Osteoblast (primary cell): ENCODE measurements at regions not wholly inside any gene's neighbourhood (a gene's known extent, or its start where the extent isn't known, plus 50 kb on each side); places are given as distances from the start of the nearest gene placed in this dataset.
A peak's percentile ranks its signal among the peaks of the same experiment; 100 is the strongest.

ENCODE experiments used
- DNase-seq: peaks from one replicate; pipeline ENCODE4 v3.0.0; 2011; ENCODE audit warnings: low spot score, mixed read lengths; ENCODE audit not compliant: insufficient read length; ENCODE audit errors: missing footprints
- H2AFZ ChIP-seq: 2 replicates; pipeline ENCODE4 v1.6.0; 2011; ENCODE audit warnings: mild to moderate bottlenecking, low read length
- H3K27ac ChIP-seq: 2 replicates; pipeline ENCODE4 v1.5.1; 2011; ENCODE audit warnings: mild to moderate bottlenecking, low read depth, low read length, moderate library complexity
- H3K27me3 ChIP-seq: 2 replicates; pipeline ENCODE4 v1.6.0; 2012; ENCODE audit warnings: mild to moderate bottlenecking, control low read depth, inconsistent platforms, low read length, moderate library complexity; ENCODE audit not compliant: insufficient read depth
- H3K36me3 ChIP-seq: 2 replicates; pipeline ENCODE4 v1.5.1; 2011; ENCODE audit warnings: mild to moderate bottlenecking, low read length, control low read depth, moderate library complexity; ENCODE audit not compliant: insufficient read depth
- H3K4me1 ChIP-seq: 2 replicates; pipeline ENCODE4 v1.5.1; 2011; ENCODE audit warnings: mild to moderate bottlenecking, low read length, control low read depth, moderate library complexity; ENCODE audit not compliant: insufficient read depth
- H3K4me2 ChIP-seq: 2 replicates; pipeline ENCODE4 v1.6.0; 2011; ENCODE audit warnings: mild to moderate bottlenecking, low read length; ENCODE audit not compliant: insufficient read depth
- H3K4me3 ChIP-seq: fragments of 200-600 bp; sonication (generic); 3 replicates; pipeline ENCODE4 v1.5.1; 2012; ENCODE audit warnings: mild to moderate bottlenecking, low read length, inconsistent platforms; ENCODE audit not compliant: insufficient read depth
- H3K79me2 ChIP-seq: 2 replicates; pipeline ENCODE4 v1.6.0; 2012; ENCODE audit warnings: mild to moderate bottlenecking, low read length, control low read depth, inconsistent platforms; ENCODE audit not compliant: insufficient read depth
- H3K9me3 ChIP-seq: 2 replicates; pipeline ENCODE4 v1.5.1; 2011; ENCODE audit warnings: low read depth, low read length, control low read depth
- H4K20me1 ChIP-seq: 2 replicates; pipeline ENCODE4 v1.6.0; 2012; ENCODE audit warnings: mild to moderate bottlenecking, low read length, control low read depth; ENCODE audit not compliant: insufficient read depth
- TF ChIP-seq, protein P1 (sequence below): IDR thresholded peaks from 2 replicates; pipeline ENCODE4 v1.5.1; 2011; ENCODE audit warnings: mild to moderate bottlenecking, low read depth, low read length, moderate library complexity; ENCODE audit errors: extremely low read depth

DNA sequence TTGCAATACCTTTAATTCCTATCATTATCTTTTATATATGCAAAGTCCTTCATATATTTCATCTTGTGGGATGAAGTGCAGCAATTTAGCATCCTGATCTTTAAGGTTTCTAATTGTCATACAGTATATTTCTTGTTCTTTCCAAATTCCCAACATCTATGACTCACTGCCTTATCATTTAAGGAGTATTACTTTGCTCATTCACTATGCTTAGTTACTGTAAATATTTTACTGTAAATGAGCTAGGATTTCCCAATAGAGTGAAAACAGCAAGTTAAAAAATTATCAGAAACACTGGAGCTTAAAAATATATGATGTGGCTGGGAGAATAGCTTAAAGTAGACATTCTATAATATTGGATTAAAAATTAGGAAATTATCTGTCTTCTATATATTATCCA, 69.9 kb downstream of the SLITRK6 start:
- DNase-seq = no peak
- no peaks in the 10 kb centered on the region for H3K79me2 ChIP-seq
- TF ChIP-seq, protein P1, sequence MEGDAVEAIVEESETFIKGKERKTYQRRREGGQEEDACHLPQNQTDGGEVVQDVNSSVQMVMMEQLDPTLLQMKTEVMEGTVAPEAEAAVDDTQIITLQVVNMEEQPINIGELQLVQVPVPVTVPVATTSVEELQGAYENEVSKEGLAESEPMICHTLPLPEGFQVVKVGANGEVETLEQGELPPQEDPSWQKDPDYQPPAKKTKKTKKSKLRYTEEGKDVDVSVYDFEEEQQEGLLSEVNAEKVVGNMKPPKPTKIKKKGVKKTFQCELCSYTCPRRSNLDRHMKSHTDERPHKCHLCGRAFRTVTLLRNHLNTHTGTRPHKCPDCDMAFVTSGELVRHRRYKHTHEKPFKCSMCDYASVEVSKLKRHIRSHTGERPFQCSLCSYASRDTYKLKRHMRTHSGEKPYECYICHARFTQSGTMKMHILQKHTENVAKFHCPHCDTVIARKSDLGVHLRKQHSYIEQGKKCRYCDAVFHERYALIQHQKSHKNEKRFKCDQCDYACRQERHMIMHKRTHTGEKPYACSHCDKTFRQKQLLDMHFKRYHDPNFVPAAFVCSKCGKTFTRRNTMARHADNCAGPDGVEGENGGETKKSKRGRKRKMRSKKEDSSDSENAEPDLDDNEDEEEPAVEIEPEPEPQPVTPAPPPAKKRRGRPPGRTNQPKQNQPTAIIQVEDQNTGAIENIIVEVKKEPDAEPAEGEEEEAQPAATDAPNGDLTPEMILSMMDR = no peak
- H3K27ac ChIP-seq = no peak overlapping the region
- no peak overlapping the region for H3K4me2 ChIP-seq
- H2AFZ ChIP-seq = no peak overlapping the region
- H3K4me1 ChIP-seq = no peaks in the 10 kb centered on the region
- H3K36me3 ChIP-seq = no peaks in the 10 kb centered on the region
- no peaks in the 10 kb centered on the region for H4K20me1 ChIP-seq
- H3K4me3 ChIP-seq = no peak overlapping the region
- no peaks in the 10 kb centered on the region for H3K27me3 ChIP-seq
- H3K9me3 ChIP-seq = no peaks in the 10 kb centered on the region

DNA sequence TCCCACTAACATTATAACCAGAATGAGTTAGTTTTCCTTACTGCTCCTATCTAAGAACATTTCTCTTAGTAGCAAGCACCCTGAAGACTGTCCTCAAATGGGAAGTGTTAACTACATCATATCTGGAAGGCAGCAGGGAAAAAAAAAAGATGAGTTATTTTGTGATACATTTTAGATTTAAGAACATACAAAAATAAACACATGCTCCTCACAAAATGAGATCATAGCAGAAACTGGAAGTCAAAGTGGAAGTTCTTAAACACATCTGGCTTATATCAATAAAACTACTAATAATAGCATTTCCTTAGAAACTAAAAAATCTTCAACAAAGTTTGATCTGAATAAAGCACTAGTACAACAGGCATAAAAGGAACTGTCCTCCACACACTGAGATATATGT, 70.4 kb downstream of the SLITRK6 start:
- Histone ChIP-seq H3K4me1 (no peaks in the 10 kb centered on the region), H3K27ac (no peak overlapping the region), H3K27me3 (no peaks in the 10 kb centered on the region), H3K79me2 (no peaks in the 10 kb centered on the region), H2AFZ (no peak overlapping the region), H4K20me1 (no peaks in the 10 kb centered on the region), H3K4me3 (no peak overlapping the region), H3K4me2 (no peak overlapping the region), H3K9me3 (no peaks in the 10 kb centered on the region), H3K36me3 (no peaks in the 10 kb centered on the region)
- DNase-seq = no peak
- TF ChIP-seq, protein P1 = no peak

DNA sequence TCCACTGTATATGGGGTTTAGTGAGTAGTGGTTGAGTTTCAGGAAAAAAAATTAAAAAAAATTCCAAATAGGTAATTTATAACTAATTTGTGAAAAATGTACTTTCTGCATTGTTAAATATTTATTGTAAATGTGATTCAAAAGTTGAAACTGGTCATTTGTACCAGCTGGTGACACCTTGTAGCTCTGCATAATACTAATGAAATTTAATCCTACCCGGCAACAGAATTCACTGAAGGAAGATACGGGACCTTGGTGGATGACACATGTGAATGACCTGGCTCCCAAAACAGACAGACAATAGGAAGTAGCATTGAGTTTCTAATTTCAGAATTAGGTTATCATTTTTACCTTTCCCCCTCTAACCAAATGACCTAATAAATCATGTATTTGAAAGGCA, 73.8 kb downstream of the SLITRK6 start:
- H3K27me3 ChIP-seq = no peaks in the 10 kb centered on the region
- H3K4me3 ChIP-seq = no peak overlapping the region
- H3K27ac ChIP-seq = no peak overlapping the region
- no peaks in the 10 kb centered on the region for H3K36me3 ChIP-seq
- no peak overlapping the region for H2AFZ ChIP-seq
- H3K79me2 ChIP-seq = no peaks in the 10 kb centered on the region
- H3K9me3 ChIP-seq = no peaks in the 10 kb centered on the region
- TF ChIP-seq, protein P1 = no peak
- no peaks in the 10 kb centered on the region for H4K20me1 ChIP-seq
- no peaks in the 10 kb centered on the region for H3K4me1 ChIP-seq
- DNase-seq = peak; percentile 4
- no peak overlapping the region for H3K4me2 ChIP-seq

DNA sequence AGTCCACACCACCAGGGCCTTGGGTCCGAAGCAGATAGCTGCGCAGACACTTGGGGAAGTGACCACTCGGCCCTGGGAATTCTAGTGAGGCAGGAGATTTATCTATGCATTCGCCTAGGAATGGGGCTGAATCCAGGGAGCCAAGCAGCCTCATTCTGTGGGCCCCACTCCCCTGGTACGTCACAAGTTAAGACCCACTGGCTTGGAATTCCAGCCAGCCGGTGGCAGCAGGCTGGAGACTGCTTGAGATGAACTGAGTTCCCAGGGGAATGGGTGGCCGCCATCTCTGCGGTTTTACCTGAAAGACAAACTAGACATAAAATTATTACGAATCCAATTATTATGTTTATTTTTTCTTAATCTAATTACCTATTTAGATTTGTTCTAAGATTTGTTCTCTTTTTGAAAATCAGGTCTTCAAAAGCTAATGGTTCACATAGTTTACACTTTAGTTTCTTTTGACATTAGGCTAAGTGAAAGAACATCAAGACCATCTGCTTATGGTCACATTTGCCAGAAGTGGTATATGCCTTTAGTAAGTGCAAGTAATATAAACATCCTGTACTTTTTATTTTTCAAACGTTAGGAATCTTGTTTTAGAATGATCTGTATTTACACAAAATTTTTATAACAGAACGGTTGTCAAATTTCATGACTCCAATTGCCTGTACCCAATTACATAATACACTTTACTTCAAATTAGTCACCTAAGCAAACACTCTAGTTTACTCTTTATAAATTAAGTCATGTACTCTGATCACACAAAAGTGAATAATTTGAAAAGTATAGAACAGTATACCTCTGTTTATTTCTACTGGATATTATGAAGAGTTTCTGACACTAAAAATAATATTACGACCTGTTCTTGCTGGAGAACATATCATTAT, 74.4 kb downstream of the SLITRK6 start:
- no peak overlapping the region for H2AFZ ChIP-seq
- no peak overlapping the region for H3K4me2 ChIP-seq
- H4K20me1 ChIP-seq = no peaks in the 10 kb centered on the region
- H3K36me3 ChIP-seq = no peaks in the 10 kb centered on the region
- H3K27ac ChIP-seq = no peak overlapping the region
- H3K27me3 ChIP-seq = no peaks in the 10 kb centered on the region
- TF ChIP-seq, protein P1 = no peak
- H3K9me3 ChIP-seq = no peaks in the 10 kb centered on the region
- H3K4me3 ChIP-seq = no peak overlapping the region
- H3K79me2 ChIP-seq = no peaks in the 10 kb centered on the region
- no peak for DNase-seq
- no peaks in the 10 kb centered on the region for H3K4me1 ChIP-seq
